H1 (cell line): ENCODE measurements at regions not wholly inside any gene's neighbourhood (a gene's known extent, or its start where the extent isn't known, plus 50 kb on each side); places are given as distances from the start of the nearest gene placed in this dataset.

Experiments used
- CHD1 ChIP-seq: IDR thresholded peaks from 2 replicates; pipeline ENCODE4 v1.6.1; 2012; ENCODE audit warnings: low read depth, low read length, improper control_type of control experiment
- HDAC2 ChIP-seq, 2 experiments: fragments of 300-600 bp in 1 of 2; sonication (generic) in 1 of 2; IDR thresholded peaks; 2 replicates each; pipeline ENCODE4 v1.6.1; 2011 to 2012; ENCODE audit warnings: low read depth in 2 of 2, low read length in 2 of 2, mild to moderate bottlenecking in 2 of 2, moderate library complexity in 2 of 2, borderline replicate concordance in 1 of 2, inconsistent platforms in 1 of 2
- KDM1A ChIP-seq: fragments of 200-600, 300-600 bp; sonication (generic); IDR thresholded peaks from 2 replicates; pipeline ENCODE4 v1.7.1; 2016; ENCODE audit warnings: mild to moderate bottlenecking, low read length, borderline replicate concordance
- RBBP5 ChIP-seq: IDR thresholded peaks from 2 replicates; pipeline ENCODE4 v1.7.1; 2012; ENCODE audit warnings: low read depth, mild to moderate bottlenecking, inconsistent platforms, low read length, moderate library complexity, borderline replicate concordance
- RFX5 ChIP-seq: IDR thresholded peaks from 2 replicates; pipeline ENCODE4 v1.6.1; 2011; ENCODE audit warnings: low read depth, low read length, improper control_type of control experiment, borderline replicate concordance
- RXRA ChIP-seq: IDR thresholded peaks from 2 replicates; pipeline ENCODE4 v1.6.1; 2011; ENCODE audit warnings: low read depth, mild to moderate bottlenecking, low read length, moderate library complexity; ENCODE audit not compliant: insufficient read depth
- TCF12 ChIP-seq: IDR thresholded peaks from 2 replicates; pipeline ENCODE4 v1.6.1; 2011; ENCODE audit warnings: low read depth, mild to moderate bottlenecking, low read length
- TF ChIP-seq, protein P1 (sequence below): IDR thresholded peaks from 2 replicates; pipeline ENCODE4 v1.6.1; 2012; ENCODE audit warnings: inconsistent platforms
- TF ChIP-seq, protein P2 (sequence below), 3 experiments: IDR thresholded peaks; 1 replicate in 2 of 3; 2 replicates in 1 of 3; pipeline versions ENCODE4 v1.5.1 to v1.6.1; 2011; ENCODE audit warnings: low read length in 3 of 3, mild to moderate bottlenecking in 3 of 3, inconsistent platforms in 2 of 3, low read depth in 1 of 3, moderate library complexity in 1 of 3; ENCODE audit not compliant: insufficient read depth in 1 of 3; ENCODE audit errors: control extremely low read depth in 1 of 3

DNA sequence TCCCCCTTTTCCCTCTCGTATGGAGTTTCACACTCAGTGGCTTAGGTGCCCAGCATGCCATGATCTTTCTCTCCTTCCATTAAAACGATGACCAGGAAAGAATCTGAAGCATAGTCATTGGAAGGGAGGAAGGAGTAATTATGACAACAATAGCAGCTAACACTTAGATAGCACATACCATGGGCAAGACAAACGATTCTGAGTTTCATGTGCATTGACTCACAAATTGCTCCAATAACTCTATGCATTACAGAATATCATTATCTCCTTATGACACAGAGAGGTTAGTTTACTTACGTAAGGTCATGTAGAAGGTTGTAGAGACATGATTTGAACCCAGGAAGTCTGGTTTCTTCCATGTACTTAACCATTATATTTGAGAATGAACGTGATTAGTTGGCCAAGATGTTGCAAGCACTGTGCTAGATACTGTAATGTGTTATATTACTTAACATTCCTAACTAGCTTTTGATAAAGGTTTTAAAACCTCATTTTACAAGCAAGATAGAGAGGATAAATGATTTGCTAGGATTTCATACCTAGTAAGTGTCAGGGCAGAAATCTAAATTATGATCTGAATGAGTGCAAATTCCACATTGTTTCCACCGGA lies 162.4 kb downstream of the CAND1 start (continued):
- TF ChIP-seq, protein P1, sequence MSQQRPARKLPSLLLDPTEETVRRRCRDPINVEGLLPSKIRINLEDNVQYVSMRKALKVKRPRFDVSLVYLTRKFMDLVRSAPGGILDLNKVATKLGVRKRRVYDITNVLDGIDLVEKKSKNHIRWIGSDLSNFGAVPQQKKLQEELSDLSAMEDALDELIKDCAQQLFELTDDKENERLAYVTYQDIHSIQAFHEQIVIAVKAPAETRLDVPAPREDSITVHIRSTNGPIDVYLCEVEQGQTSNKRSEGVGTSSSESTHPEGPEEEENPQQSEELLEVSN = no peak
- TF ChIP-seq RBBP5 (no peak), HDAC2 (IDR thresholded peaks at IDR 0.05; ENCODE audit: borderline replicate concordance in 1 of 2, low read depth in 2 of 2, low read length in 2 of 2) (no peak), RFX5 (no peak), TCF12 (no peak), CHD1 (no peak), RXRA (no peak), KDM1A (no peak)
- TF ChIP-seq, protein P2, sequence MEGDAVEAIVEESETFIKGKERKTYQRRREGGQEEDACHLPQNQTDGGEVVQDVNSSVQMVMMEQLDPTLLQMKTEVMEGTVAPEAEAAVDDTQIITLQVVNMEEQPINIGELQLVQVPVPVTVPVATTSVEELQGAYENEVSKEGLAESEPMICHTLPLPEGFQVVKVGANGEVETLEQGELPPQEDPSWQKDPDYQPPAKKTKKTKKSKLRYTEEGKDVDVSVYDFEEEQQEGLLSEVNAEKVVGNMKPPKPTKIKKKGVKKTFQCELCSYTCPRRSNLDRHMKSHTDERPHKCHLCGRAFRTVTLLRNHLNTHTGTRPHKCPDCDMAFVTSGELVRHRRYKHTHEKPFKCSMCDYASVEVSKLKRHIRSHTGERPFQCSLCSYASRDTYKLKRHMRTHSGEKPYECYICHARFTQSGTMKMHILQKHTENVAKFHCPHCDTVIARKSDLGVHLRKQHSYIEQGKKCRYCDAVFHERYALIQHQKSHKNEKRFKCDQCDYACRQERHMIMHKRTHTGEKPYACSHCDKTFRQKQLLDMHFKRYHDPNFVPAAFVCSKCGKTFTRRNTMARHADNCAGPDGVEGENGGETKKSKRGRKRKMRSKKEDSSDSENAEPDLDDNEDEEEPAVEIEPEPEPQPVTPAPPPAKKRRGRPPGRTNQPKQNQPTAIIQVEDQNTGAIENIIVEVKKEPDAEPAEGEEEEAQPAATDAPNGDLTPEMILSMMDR (IDR thresholded peaks at IDR 0.05; ENCODE audit: control extremely low read depth in 1 of 3, insufficient read depth in 1 of 3, low read depth in 1 of 3, low read length in 3 of 3) = no peak
